HS-27A (cell line): ENCODE measurements at regions not wholly inside any gene's neighbourhood (a gene's known extent, or its start where the extent isn't known, plus 50 kb on each side); places are given as distances from the start of the nearest gene placed in this dataset.
"Not testable (repeated sequence)": the region's sequence is repeated elsewhere in the genome, so short reads cannot be mapped to it uniquely, and the experiment has no call there.

Source experiments
- DNase-seq: peaks from one replicate; pipeline ENCODE4 v3.0.0-alpha.2; 2012; ENCODE audit warnings: low read depth, missing footprints

- DNase-seq, result no peak
Measured at GRCh38 chr4:138797646-138798045, 217.9 kb upstream of the NOCT start.

- DNase-seq, result no peak
Measured at GRCh38 chr4:138796761-138797160, 218.8 kb upstream of the NOCT start.

- no peak for DNase-seq
Measured at GRCh38 chr4:138790706-138791340, 224.8 kb upstream of the NOCT start.

GRCh38 chr4:138789796-138790195 lies 225.8 kb upstream of the NOCT start:
- DNase-seq, result no peak

GRCh38 chr4:138788857-138789256 lies 226.7 kb upstream of the NOCT start:
- DNase-seq, result no peak

GRCh38 chr4:138788267-138788790 lies 227.3 kb upstream of the NOCT start:
- DNase-seq, result no peak

GRCh38 chr4:138779761-138780160 lies 235.8 kb upstream of the NOCT start:
- DNase-seq, result not testable (repeated sequence)

- no peak for DNase-seq
Measured at GRCh38 chr4:138775890-138776289, 239.7 kb upstream of the NOCT start.

GRCh38 chr4:138775489-138775888 lies 240.1 kb upstream of the NOCT start:
- DNase-seq, result no peak

- DNase-seq, result no peak
Measured at GRCh38 chr4:138774940-138775339, 240.6 kb upstream of the NOCT start.

GRCh38 chr4:138774125-138774524 lies 241.5 kb upstream of the NOCT start:
- not testable (repeated sequence) for DNase-seq

GRCh38 chr4:138773321-138773720 lies 242.3 kb upstream of the NOCT start:
- DNase-seq, result no peak

GRCh38 chr4:138772366-138772765 lies 243.2 kb upstream of the NOCT start:
- DNase-seq, result no peak

GRCh38 chr4:138770818-138771217 lies 244.8 kb upstream of the NOCT start:
- no peak for DNase-seq

GRCh38 chr4:138766332-138766731 lies 249.2 kb upstream of the NOCT start:
- DNase-seq, result no peak

- no peak for DNase-seq
Measured at GRCh38 chr4:138765442-138765841, 250.1 kb upstream of the NOCT start.

GRCh38 chr4:138761638-138762220 lies 253.9 kb upstream of the NOCT start:
- no peak for DNase-seq

GRCh38 chr4:138759554-138759902 lies 256.1 kb upstream of the NOCT start:
- no peak for DNase-seq

GRCh38 chr4:138758876-138759553 lies 256.6 kb upstream of the NOCT start:
- no peak for DNase-seq

- no peak for DNase-seq
Measured at GRCh38 chr4:138758196-138758595, 257.4 kb upstream of the NOCT start.

- no peak for DNase-seq
Measured at GRCh38 chr4:138757432-138757831, 258.1 kb upstream of the NOCT start.

GRCh38 chr4:138756519-138756918 lies 259.1 kb upstream of the NOCT start:
- DNase-seq, result no peak

- DNase-seq, result no peak
Measured at GRCh38 chr4:138751309-138751708, 264.3 kb upstream of the NOCT start.
